OCI-LY3 (cell line): ENCODE measurements at regions not wholly inside any gene's neighbourhood (a gene's known extent, or its start where the extent isn't known, plus 50 kb on each side); places are given as distances from the start of the nearest gene placed in this dataset.

Experiments used
- H2AFZ ChIP-seq: fragments of 200-600, 300-600 bp; shearing (Covaris generic); 2 replicates; pipeline ENCODE4 v1.6.0; 2014; ENCODE audit warnings: antibody characterized with exemption, low read depth, low read length
- H3K27ac ChIP-seq: fragments of 200-600, 300-600 bp; sonication (generic); 2 replicates; pipeline ENCODE4 v1.5.1; 2014; ENCODE audit warnings: mild to moderate bottlenecking, low read length, moderate library complexity, mixed read lengths
- H3K27me3 ChIP-seq: fragments of 200-600, 300-600 bp; sonication (generic); 2 replicates; pipeline ENCODE4 v1.6.1; 2014; ENCODE audit warnings: low read depth, low read length, mixed read lengths
- H3K36me3 ChIP-seq: fragments of 200-600, 300-600 bp; sonication (generic); replicated peaks from 2 replicates; pipeline ENCODE3; 2014; ENCODE audit warnings: low read depth, low read length, mixed read lengths
- H3K4me1 ChIP-seq: fragments of 300-600, 200-600 bp; sonication (generic); 2 replicates; pipeline ENCODE4 v1.6.1; 2014; ENCODE audit warnings: low read length, mixed read lengths
- H3K4me2 ChIP-seq: fragments of 200-600, 300-600 bp; sonication (generic); 2 replicates; pipeline ENCODE4 v1.6.1; 2014; ENCODE audit warnings: low read length, mixed read lengths
- H3K4me3 ChIP-seq: fragments of 300-600, 200-600 bp; sonication (generic); 2 replicates; pipeline ENCODE4 v1.5.1; 2014; ENCODE audit warnings: antibody characterized with exemption, mild to moderate bottlenecking, low read length, moderate library complexity
- H3K79me2 ChIP-seq: fragments of 300-600, 200-600 bp; shearing (Covaris generic); 2 replicates; pipeline ENCODE4 v1.6.1; 2014; ENCODE audit warnings: mild to moderate bottlenecking, low read length, mixed read lengths
- H3K9ac ChIP-seq: fragments of 300-600, 200-600 bp; shearing (Covaris generic); 2 replicates; pipeline ENCODE4 v1.6.0; 2014; ENCODE audit warnings: mild to moderate bottlenecking, low read length, moderate library complexity
- H3K9me3 ChIP-seq: fragments of 200-600, 300-600 bp; shearing (Covaris generic); 2 replicates; pipeline ENCODE4 v1.6.1; 2014; ENCODE audit warnings: low read length, mixed read lengths; ENCODE audit not compliant: insufficient read depth
- H4K20me1 ChIP-seq: fragments of 200-600, 300-600 bp; sonication (generic); 2 replicates; pipeline ENCODE4 v1.6.1; 2016; ENCODE audit warnings: low read length, mixed read lengths; ENCODE audit not compliant: insufficient read depth
- EZH2phosphoT487 ChIP-seq: fragments of 200-600 bp; shearing (Covaris generic); IDR thresholded peaks from 2 replicates; pipeline ENCODE4 v1.6.1; 2018; ENCODE audit warnings: antibody characterized with exemption, mixed run types, low read depth
- TF ChIP-seq, protein P1 (sequence below): fragments of 200-600, 300-600 bp; sonication (generic); IDR thresholded peaks from 2 replicates; pipeline ENCODE4 v1.5.1; 2014; ENCODE audit warnings: antibody characterized with exemption, low read length, low read depth

DNA sequence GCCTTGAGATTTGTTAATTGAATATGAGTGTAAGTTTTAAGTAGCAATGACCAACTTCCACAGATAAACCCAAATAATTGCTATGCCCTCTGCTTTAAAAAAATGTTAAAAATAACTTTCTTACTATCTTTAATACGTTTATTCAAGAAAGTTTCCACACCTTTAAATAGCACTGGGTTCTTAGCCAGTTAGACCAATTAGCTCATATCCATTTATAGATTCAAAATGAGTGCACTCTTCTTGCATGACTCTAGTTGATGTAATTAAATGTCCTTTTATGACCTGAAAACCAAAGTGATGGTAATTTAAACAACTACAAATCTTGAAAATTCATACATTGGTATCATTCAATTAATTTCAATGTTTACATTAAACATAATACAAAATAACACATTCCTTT, 50.8 kb upstream of the CACNA2D1 start:
- Histone ChIP-seq H3K79me2 (no peaks in the 10 kb centered on the region), H2AFZ (no peak overlapping the region), H3K27me3 (no peaks in the 10 kb centered on the region), H3K9me3 (no peaks in the 10 kb centered on the region), H3K4me3 (no peak overlapping the region), H3K27ac (no peak overlapping the region), H3K4me2 (no peak overlapping the region), H3K36me3 (no peaks in the 10 kb centered on the region), H3K9ac (no peak overlapping the region), H4K20me1 (no peaks in the 10 kb centered on the region), H3K4me1 (no peaks in the 10 kb centered on the region)
- no peak for TF ChIP-seq EZH2phosphoT487
- TF ChIP-seq, protein P1, sequence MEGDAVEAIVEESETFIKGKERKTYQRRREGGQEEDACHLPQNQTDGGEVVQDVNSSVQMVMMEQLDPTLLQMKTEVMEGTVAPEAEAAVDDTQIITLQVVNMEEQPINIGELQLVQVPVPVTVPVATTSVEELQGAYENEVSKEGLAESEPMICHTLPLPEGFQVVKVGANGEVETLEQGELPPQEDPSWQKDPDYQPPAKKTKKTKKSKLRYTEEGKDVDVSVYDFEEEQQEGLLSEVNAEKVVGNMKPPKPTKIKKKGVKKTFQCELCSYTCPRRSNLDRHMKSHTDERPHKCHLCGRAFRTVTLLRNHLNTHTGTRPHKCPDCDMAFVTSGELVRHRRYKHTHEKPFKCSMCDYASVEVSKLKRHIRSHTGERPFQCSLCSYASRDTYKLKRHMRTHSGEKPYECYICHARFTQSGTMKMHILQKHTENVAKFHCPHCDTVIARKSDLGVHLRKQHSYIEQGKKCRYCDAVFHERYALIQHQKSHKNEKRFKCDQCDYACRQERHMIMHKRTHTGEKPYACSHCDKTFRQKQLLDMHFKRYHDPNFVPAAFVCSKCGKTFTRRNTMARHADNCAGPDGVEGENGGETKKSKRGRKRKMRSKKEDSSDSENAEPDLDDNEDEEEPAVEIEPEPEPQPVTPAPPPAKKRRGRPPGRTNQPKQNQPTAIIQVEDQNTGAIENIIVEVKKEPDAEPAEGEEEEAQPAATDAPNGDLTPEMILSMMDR, result no peak
